B cell (primary cell): ENCODE measurements at regions not wholly inside any gene's neighbourhood (a gene's known extent, or its start where the extent isn't known, plus 50 kb on each side); places are given as distances from the start of the nearest gene placed in this dataset.

Source experiments
- ATAC-seq: fragments of 200-7000 bp; cut with Tn5 transposase; one replicate; pipeline ENCODE4 v1.10.0; 2021; ENCODE audit warnings: low read depth, mild to moderate bottlenecking, moderate number of reproducible peaks, moderate library complexity
- CTCF ChIA-PET: fragments of 350-600 bp; sonication (Branson Sonifier 250); formaldehyde crosslinking; loops from one replicate; lab custom pipeline; 2021; ENCODE audit warnings: antibody characterized with exemption, inconsistent platforms; lab: Charles Lee
- POLR2A ChIA-PET: fragments of 350-600 bp; sonication (Branson Sonifier 250); formaldehyde crosslinking; loops from one replicate; lab custom pipeline; 2021; ENCODE audit warnings: antibody characterized with exemption; lab: Charles Lee
- DNase-seq: peaks from one replicate; pipeline ENCODE4 v3.0.0; 2013
- H2AFZ ChIP-seq: 2 replicates; pipeline ENCODE4 v1.6.1; 2012; ENCODE audit warnings: mild to moderate bottlenecking, low read depth, low read length; ENCODE audit not compliant: insufficient read depth, poor library complexity, severe bottlenecking
- H3K27ac ChIP-seq, 2 donors: 1 replicate in 1 of 2; 2 replicates in 1 of 2; pipeline ENCODE4 v1.5.1; 2012 to 2013; ENCODE audit warnings: low read length in 2 of 2, mild to moderate bottlenecking in 2 of 2, moderate library complexity in 1 of 2
- H3K27me3 ChIP-seq, 4 experiments: fragments of 200-600 bp in 1 of 4; sonication (generic) in 1 of 4; replicated peaks in 1 of 4; 1 replicate in 2 of 4; 2 replicates in 2 of 4; pipeline versions ENCODE4 v1.6.1 to v1.7.0; 2013 to 2016; ENCODE audit warnings: low read length in 3 of 4, mild to moderate bottlenecking in 2 of 4, mixed read lengths in 1 of 4, moderate library complexity in 1 of 4; ENCODE audit not compliant: insufficient read depth in 4 of 4, control insufficient read depth in 3 of 4; ENCODE audit errors: control extremely low read depth in 1 of 4
- H3K36me3 ChIP-seq, 2 experiments: replicated peaks in 1 of 2; 1 replicate in 1 of 2; 2 replicates in 1 of 2; pipeline versions ENCODE4 v1.6.1 to v1.7.1; 2013; ENCODE audit warnings: low read length in 1 of 2; ENCODE audit not compliant: insufficient read depth in 2 of 2, control insufficient read depth in 1 of 2; ENCODE audit errors: control extremely low read depth in 1 of 2, extremely low read depth in 1 of 2
- H3K4me1 ChIP-seq, 2 donors: fragments of 200-600 bp in 1 of 2; sonication (generic) in 1 of 2; 1 replicate in 1 of 2; 2 replicates in 1 of 2; pipeline versions ENCODE4 v1.5.1 to v1.6.1; 2013 to 2017; ENCODE audit warnings: low read length in 2 of 2; ENCODE audit not compliant: control insufficient read depth in 2 of 2, insufficient read depth in 2 of 2
- H3K4me2 ChIP-seq: replicated peaks from 2 replicates; pipeline ENCODE3; 2012; ENCODE audit warnings: mild to moderate bottlenecking, low read depth, low read length; ENCODE audit not compliant: poor library complexity, severe bottlenecking
- H3K4me3 ChIP-seq, 5 experiments: fragments of 200-600 bp in 1 of 5; sonication (generic) in 1 of 5; 1 replicate in 3 of 5; 2 replicates in 2 of 5; pipeline versions ENCODE4 v1.5.1 to v1.7.0; 2011 to 2016; ENCODE audit warnings: low read length in 4 of 5, mild to moderate bottlenecking in 4 of 5, low read depth in 2 of 5, control low read depth in 1 of 5, moderate library complexity in 1 of 5; ENCODE audit not compliant: insufficient read depth in 1 of 5; ENCODE audit errors: control extremely low read depth in 1 of 5, extremely low read depth in 1 of 5
- H3K79me2 ChIP-seq: fragments of 200-600 bp; sonication (generic); one replicate; pipeline ENCODE4 v1.6.0; 2016; ENCODE audit warnings: low read length; ENCODE audit not compliant: control insufficient read depth, insufficient read depth
- H3K9ac ChIP-seq: fragments of 200-600 bp; sonication (generic); 2 replicates; pipeline ENCODE4 v1.6.1; 2017; ENCODE audit warnings: mild to moderate bottlenecking, low read length, moderate library complexity
- H3K9me3 ChIP-seq, 3 donors: one replicate each; pipeline versions ENCODE4 v1.6.1 to v1.7.1; 2013; ENCODE audit warnings: low read length in 2 of 3; ENCODE audit not compliant: control insufficient read depth in 2 of 3, insufficient read depth in 1 of 3; ENCODE audit errors: control extremely low read depth in 1 of 3
- H4K20me1 ChIP-seq: 2 replicates; pipeline ENCODE4 v1.6.0; 2012; ENCODE audit warnings: mild to moderate bottlenecking, low read length; ENCODE audit not compliant: insufficient read depth, control insufficient read depth, poor library complexity, severe bottlenecking
- H3K27ac Mint-ChIP-seq: one replicate; pipeline ENCODE4 v1.8.0; 2021; ENCODE audit warnings: mixed read lengths
- H3K27me3 Mint-ChIP-seq: one replicate; pipeline ENCODE4 v1.8.0; 2021; ENCODE audit warnings: mixed read lengths
- H3K4me1 Mint-ChIP-seq: one replicate; pipeline ENCODE4 v1.8.0; 2021; ENCODE audit warnings: mixed read lengths
- H3K4me3 Mint-ChIP-seq: one replicate; pipeline ENCODE4 v1.8.0; 2021; ENCODE audit warnings: mixed read lengths
- H3K9me3 Mint-ChIP-seq: one replicate; pipeline ENCODE4 v1.8.0; 2022; ENCODE audit warnings: mixed read lengths; ENCODE audit not compliant: insufficient read depth
- EZH2 ChIP-seq: IDR thresholded peaks from 2 replicates; pipeline ENCODE4 v1.6.1; 2012; ENCODE audit warnings: borderline replicate concordance, low read depth, mild to moderate bottlenecking, moderate library complexity, low read length; ENCODE audit not compliant: insufficient read depth, poor library complexity, severe bottlenecking
- WGBS: methylation state at CpG from one replicate; pipeline ENCODE4 v1.1.5; 2013; ENCODE audit warnings: missing lambda C conversion rate; ENCODE audit not compliant: insufficient coverage; 5-methylcytosine and 5-hydroxymethylcytosine counted together
- intact Hi-C: fragments of 100-400 bp; cut with micrococcal nuclease; formaldehyde crosslinking; loops from one replicate; pipeline ENCODE4 v1.10.0; 2022
- TF ChIP-seq, protein P1 (sequence below): fragments of 200-600 bp; IDR thresholded peaks from one replicate; pipeline ENCODE4 v1.8.0; 2022; ENCODE audit warnings: antibody characterized with exemption, mild to moderate bottlenecking

DNA sequence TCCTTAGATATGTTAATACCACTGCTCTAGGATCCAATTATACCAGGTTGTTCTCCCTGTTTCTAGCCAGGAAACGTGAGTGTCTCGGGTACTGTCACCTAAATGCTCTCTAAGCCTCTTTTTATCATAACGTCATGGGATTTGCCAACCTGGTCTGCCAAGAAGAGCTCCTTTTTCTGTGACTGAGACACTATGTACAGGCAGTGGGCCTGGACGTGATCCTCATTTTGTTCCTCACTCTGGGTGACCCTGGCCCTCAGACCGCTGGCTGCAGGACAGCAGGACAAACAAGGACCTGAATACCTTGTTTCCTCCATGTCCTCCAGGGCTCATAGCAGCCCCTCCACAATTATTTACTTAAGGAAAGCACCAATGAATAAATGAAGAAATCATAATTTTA is 69.1 kb downstream of the CD164 start:
- no peak overlapping the region for H3K4me2 ChIP-seq
- no peak overlapping the region for H3K27ac ChIP-seq
- CTCF ChIA-PET, result interaction anchor here (1.0 kb wide), 1 partner anchor 12 kb away, joined by 3 read pairs; no protein-coding TSS in a partner anchor
- intact Hi-C loops, result no loop called here
- no peak overlapping the region for H3K4me3 ChIP-seq
- no peak for DNase-seq
- ATAC-seq, result no peak
- no peaks in the 10 kb centered on the region for H3K79me2 ChIP-seq
- H3K9ac ChIP-seq, result no peak overlapping the region
- H3K27ac Mint-ChIP-seq, result no peak overlapping the region
- no peak overlapping the region for H3K4me3 Mint-ChIP-seq
- no peaks in the 10 kb centered on the region for H3K27me3 ChIP-seq
- TF ChIP-seq, protein P1, sequence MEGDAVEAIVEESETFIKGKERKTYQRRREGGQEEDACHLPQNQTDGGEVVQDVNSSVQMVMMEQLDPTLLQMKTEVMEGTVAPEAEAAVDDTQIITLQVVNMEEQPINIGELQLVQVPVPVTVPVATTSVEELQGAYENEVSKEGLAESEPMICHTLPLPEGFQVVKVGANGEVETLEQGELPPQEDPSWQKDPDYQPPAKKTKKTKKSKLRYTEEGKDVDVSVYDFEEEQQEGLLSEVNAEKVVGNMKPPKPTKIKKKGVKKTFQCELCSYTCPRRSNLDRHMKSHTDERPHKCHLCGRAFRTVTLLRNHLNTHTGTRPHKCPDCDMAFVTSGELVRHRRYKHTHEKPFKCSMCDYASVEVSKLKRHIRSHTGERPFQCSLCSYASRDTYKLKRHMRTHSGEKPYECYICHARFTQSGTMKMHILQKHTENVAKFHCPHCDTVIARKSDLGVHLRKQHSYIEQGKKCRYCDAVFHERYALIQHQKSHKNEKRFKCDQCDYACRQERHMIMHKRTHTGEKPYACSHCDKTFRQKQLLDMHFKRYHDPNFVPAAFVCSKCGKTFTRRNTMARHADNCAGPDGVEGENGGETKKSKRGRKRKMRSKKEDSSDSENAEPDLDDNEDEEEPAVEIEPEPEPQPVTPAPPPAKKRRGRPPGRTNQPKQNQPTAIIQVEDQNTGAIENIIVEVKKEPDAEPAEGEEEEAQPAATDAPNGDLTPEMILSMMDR, result no peak
- TF ChIP-seq EZH2, result no peak
- H3K4me1 Mint-ChIP-seq, result peaks cover 3% of the 10 kb centered on the region
- POLR2A ChIA-PET, result no interaction called here
- no peaks in the 10 kb centered on the region for H4K20me1 ChIP-seq
- H2AFZ ChIP-seq, result no peak overlapping the region
- H3K9me3 Mint-ChIP-seq, result no peaks in the 10 kb centered on the region
- no peaks in the 10 kb centered on the region for H3K36me3 ChIP-seq
- no peaks in the 10 kb centered on the region for H3K9me3 ChIP-seq
- H3K27me3 Mint-ChIP-seq, result no peaks in the 10 kb centered on the region
- 96% methylated on average over 4 of the region's 5 CpGs for WGBS
- no peaks in the 10 kb centered on the region for H3K4me1 ChIP-seq

DNA sequence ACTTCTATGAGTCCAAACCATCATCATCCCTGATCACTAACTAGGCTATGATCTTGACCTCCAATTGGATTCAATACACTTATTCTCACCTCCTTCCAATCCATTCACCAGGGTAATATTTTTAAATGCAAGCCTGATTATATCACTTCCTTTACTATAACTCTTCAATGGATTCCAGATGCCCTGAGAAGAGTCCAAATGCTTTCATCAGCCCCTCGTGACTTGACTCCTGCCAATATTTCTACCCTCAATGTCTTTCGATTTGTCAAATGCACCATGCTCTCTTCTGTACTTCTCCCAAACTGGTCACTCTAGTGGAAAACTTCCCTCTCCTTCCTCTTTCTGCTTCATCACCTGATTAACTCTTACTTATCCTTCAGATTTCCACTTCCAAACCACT is 70.8 kb downstream of the CD164 start:
- TF ChIP-seq, protein P1, result no peak
- no peak for TF ChIP-seq EZH2
- POLR2A ChIA-PET, result no interaction called here
- CTCF ChIA-PET, result no interaction called here

More for the DNA sequence above, 70.8 kb downstream of the CD164 start:
- no peaks in the 10 kb centered on the region for H3K27me3 ChIP-seq
- no peak for DNase-seq
- H3K4me1 ChIP-seq, result no peaks in the 10 kb centered on the region
- WGBS, result 92% methylated on average over 2 of the region's 2 CpGs
- Mint-ChIP-seq H3K4me1 (no peaks in the 10 kb centered on the region), H3K4me3 (no peak overlapping the region), H3K27ac (no peak overlapping the region), H3K27me3 (no peaks in the 10 kb centered on the region), H3K9me3 (no peaks in the 10 kb centered on the region)
- H3K9me3 ChIP-seq, result no peaks in the 10 kb centered on the region
- intact Hi-C loops, result no loop called here
- H3K79me2 ChIP-seq, result no peaks in the 10 kb centered on the region
- H4K20me1 ChIP-seq, result no peaks in the 10 kb centered on the region
- H3K9ac ChIP-seq, result no peak overlapping the region
- H3K27ac ChIP-seq, result no peak overlapping the region
- no peak overlapping the region for H3K4me2 ChIP-seq
- no peak overlapping the region for H3K4me3 ChIP-seq
- H3K36me3 ChIP-seq, result no peaks in the 10 kb centered on the region
- no peak overlapping the region for H2AFZ ChIP-seq
- ATAC-seq, result no peak
